HCT116 (cell line): ENCODE measurements at regions not wholly inside any gene's neighbourhood (a gene's known extent, or its start where the extent isn't known, plus 50 kb on each side); places are given as distances from the start of the nearest gene placed in this dataset.

Source experiments
- CBX3 ChIP-seq: IDR thresholded peaks from 2 replicates; pipeline ENCODE4 v1.6.1; 2012; ENCODE audit warnings: low read depth
- EGR1 ChIP-seq: IDR thresholded peaks from 2 replicates; pipeline ENCODE4 v1.6.1; 2012; ENCODE audit warnings: low read depth
- EZH2 ChIP-seq: fragments of 200-600 bp; sonication (generic); IDR thresholded peaks from 2 replicates; pipeline ENCODE4 v1.6.1; 2017; ENCODE audit warnings: antibody characterized with exemption, mixed run types
- EZH2phosphoT487 ChIP-seq: fragments of 200-600 bp; IDR thresholded peaks from 2 replicates; pipeline ENCODE4 v1.6.1; 2018; ENCODE audit warnings: antibody characterized with exemption, borderline replicate concordance
- POLR2A ChIP-seq: IDR thresholded peaks from 2 replicates; pipeline ENCODE4 v1.7.0; 2011; ENCODE audit warnings: borderline replicate concordance; ENCODE audit not compliant: insufficient read depth, insufficient read length; ENCODE audit errors: extremely low read depth
- POLR2AphosphoS5 ChIP-seq: IDR thresholded peaks from 2 replicates; pipeline ENCODE4 v1.6.1; 2011; ENCODE audit warnings: mild to moderate bottlenecking, low read depth, low read length, moderate library complexity
- RAD21 ChIP-seq: IDR thresholded peaks from 2 replicates; pipeline ENCODE4 v1.6.1; 2012; ENCODE audit warnings: low read depth, mild to moderate bottlenecking
- SIN3A ChIP-seq: IDR thresholded peaks from 2 replicates; pipeline ENCODE4 v1.6.1; 2012; ENCODE audit warnings: low read depth
- SRF ChIP-seq: IDR thresholded peaks from 2 replicates; pipeline ENCODE4 v1.6.1; 2012; ENCODE audit warnings: low read depth
- TCF7L2 ChIP-seq: IDR thresholded peaks from 2 replicates; pipeline ENCODE4 v1.7.0; 2011; ENCODE audit warnings: borderline replicate concordance, inconsistent platforms; ENCODE audit not compliant: insufficient read depth, insufficient read length; ENCODE audit errors: extremely low read depth
- YY1 ChIP-seq: IDR thresholded peaks from 2 replicates; pipeline ENCODE4 v1.6.1; 2011; ENCODE audit warnings: low read length, low read depth, moderate library complexity, mild to moderate bottlenecking; ENCODE audit not compliant: insufficient replicate concordance; ENCODE audit errors: extremely low read depth
- TF ChIP-seq, protein P1 (sequence below), 3 experiments: fragments of 200-600 bp in 1 of 3; sonication (generic) in 1 of 3; IDR thresholded peaks in 2 of 3; conservative IDR thresholded peaks in 1 of 3; 2 replicates each; pipeline ENCODE4 v1.5.1; 2012 to 2017; ENCODE audit warnings: low read depth in 2 of 3, low read length in 2 of 3, antibody characterized with exemption in 1 of 3, borderline replicate concordance in 1 of 3, control low read depth in 1 of 3, mild to moderate bottlenecking in 1 of 3, mixed read lengths in 1 of 3, mixed run types in 1 of 3, moderate library complexity in 1 of 3; ENCODE audit not compliant: insufficient read depth in 1 of 3
- TF ChIP-seq, protein P2 (sequence below): IDR thresholded peaks from 2 replicates; pipeline ENCODE4 v1.6.1; 2012

DNA sequence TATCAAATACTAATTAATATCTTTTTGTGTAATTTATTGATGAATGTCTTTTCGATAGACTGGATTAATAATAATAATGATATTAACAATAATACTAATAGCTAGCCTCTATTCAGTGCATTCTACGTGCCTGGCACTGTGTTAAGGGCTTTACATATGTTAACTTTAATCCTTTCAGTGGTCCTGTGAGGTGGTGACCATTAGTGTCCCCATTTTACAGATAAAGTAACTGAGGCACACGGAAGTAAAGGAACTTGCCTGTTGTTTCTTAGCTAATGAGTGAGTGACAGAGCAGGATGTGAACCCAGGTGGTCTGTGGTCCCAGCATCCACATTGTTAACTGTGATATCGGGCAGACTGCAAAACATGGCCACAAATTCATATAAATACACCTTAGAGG, 335.7 kb upstream of the PROX1 start:
- no peak for TF ChIP-seq POLR2A
- TF ChIP-seq, protein P1, sequence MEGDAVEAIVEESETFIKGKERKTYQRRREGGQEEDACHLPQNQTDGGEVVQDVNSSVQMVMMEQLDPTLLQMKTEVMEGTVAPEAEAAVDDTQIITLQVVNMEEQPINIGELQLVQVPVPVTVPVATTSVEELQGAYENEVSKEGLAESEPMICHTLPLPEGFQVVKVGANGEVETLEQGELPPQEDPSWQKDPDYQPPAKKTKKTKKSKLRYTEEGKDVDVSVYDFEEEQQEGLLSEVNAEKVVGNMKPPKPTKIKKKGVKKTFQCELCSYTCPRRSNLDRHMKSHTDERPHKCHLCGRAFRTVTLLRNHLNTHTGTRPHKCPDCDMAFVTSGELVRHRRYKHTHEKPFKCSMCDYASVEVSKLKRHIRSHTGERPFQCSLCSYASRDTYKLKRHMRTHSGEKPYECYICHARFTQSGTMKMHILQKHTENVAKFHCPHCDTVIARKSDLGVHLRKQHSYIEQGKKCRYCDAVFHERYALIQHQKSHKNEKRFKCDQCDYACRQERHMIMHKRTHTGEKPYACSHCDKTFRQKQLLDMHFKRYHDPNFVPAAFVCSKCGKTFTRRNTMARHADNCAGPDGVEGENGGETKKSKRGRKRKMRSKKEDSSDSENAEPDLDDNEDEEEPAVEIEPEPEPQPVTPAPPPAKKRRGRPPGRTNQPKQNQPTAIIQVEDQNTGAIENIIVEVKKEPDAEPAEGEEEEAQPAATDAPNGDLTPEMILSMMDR (IDR thresholded peaks at IDR 0.05 in 2 of 3, conservative IDR thresholded peaks at IDR 0.05 in 1 of 3; ENCODE audit: borderline replicate concordance in 1 of 3, insufficient read depth in 1 of 3, low read depth in 2 of 3, low read length in 2 of 3) = no peak
- no peak for TF ChIP-seq POLR2AphosphoS5
- TF ChIP-seq EGR1 = no peak
- no peak for TF ChIP-seq EZH2
- TF ChIP-seq EZH2phosphoT487 = no peak
- TF ChIP-seq SIN3A = no peak
- TF ChIP-seq, protein P2, sequence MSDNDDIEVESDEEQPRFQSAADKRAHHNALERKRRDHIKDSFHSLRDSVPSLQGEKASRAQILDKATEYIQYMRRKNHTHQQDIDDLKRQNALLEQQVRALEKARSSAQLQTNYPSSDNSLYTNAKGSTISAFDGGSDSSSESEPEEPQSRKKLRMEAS = no peak
- TF ChIP-seq YY1 = no peak
- TF ChIP-seq TCF7L2 = no peak
- TF ChIP-seq SRF = no peak
- no peak for TF ChIP-seq RAD21
- no peak for TF ChIP-seq CBX3
